Kidney (tissue), 13 donors: ENCODE measurements at regions not wholly inside any gene's neighbourhood (a gene's known extent, or its start where the extent isn't known, plus 50 kb on each side); places are given as distances from the start of the nearest gene placed in this dataset.

Experiments
- DNase-seq, 5 donors: peaks; one replicate each; pipeline ENCODE4 v3.0.0-alpha.2; 2013 to 2020
- FAIRE-seq: peaks from 2 replicates; lab custom pipeline; 2012; peaks lifted over from hg19 to GRCh38; lab: Jason Lieb, UNC
- H3K27ac ChIP-seq, 2 donors: one replicate each; pipeline ENCODE4 v1.7.0; 2013; ENCODE audit warnings: low read depth in 2 of 2, low read length in 2 of 2, inconsistent platforms in 1 of 2
- H3K27me3 ChIP-seq: one replicate; pipeline ENCODE4 v1.7.1; 2013; ENCODE audit warnings: low read length, inconsistent platforms; ENCODE audit not compliant: control insufficient read depth, insufficient read depth
- H3K36me3 ChIP-seq, 3 donors: one replicate each; pipeline versions ENCODE4 v1.7.0 to v1.7.1; 2013; ENCODE audit warnings: low read length in 3 of 3, control low read depth in 1 of 3, inconsistent platforms in 1 of 3; ENCODE audit not compliant: insufficient read depth in 3 of 3, control insufficient read depth in 2 of 3
- H3K4me1 ChIP-seq, 3 donors: one replicate each; pipeline versions ENCODE4 v1.7.0 to v1.7.1; 2013; ENCODE audit warnings: low read length in 3 of 3, inconsistent platforms in 1 of 3, low read depth in 1 of 3; ENCODE audit not compliant: control insufficient read depth in 2 of 3, insufficient read depth in 2 of 3
- H3K4me3 ChIP-seq, 3 donors: one replicate each; pipeline versions ENCODE4 v1.7.0 to v1.8.1; 2013; ENCODE audit warnings: low read length in 3 of 3, control low read depth in 1 of 3, inconsistent platforms in 1 of 3
- H3K9ac ChIP-seq, 3 donors: one replicate each; pipeline versions ENCODE4 v1.7.0 to v1.7.1; 2013; ENCODE audit warnings: low read length in 3 of 3, control low read depth in 1 of 3, inconsistent platforms in 1 of 3
- H3K9me3 ChIP-seq, 3 donors: one replicate each; pipeline versions ENCODE4 v1.7.0 to v1.7.1; 2013; ENCODE audit warnings: low read length in 3 of 3, control low read depth in 1 of 3, inconsistent platforms in 1 of 3; ENCODE audit not compliant: control insufficient read depth in 2 of 3, insufficient read depth in 1 of 3
- CTCF ChIP-seq: IDR thresholded peaks from 3 replicates; pipeline ENCODE4 v1.5.1; 2012; ENCODE audit warnings: mild to moderate bottlenecking, moderate library complexity, borderline replicate concordance; ENCODE audit not compliant: insufficient read depth; ENCODE audit errors: extremely low read depth
- intact Hi-C: fragments of 100-400 bp; cut with DNase I; formaldehyde crosslinking; loops from one replicate; pipeline ENCODE4 v1.11.1; 2022
- donor health status: control.
- donor health status: control.
- donor health status: control.
- donor health status: control.
- donor health status: control.
- donor health status: DM: yes; HTN: yes; CAD: no.
- donor health status: Normal renal cell carcinoma (clear cell type).

GRCh38 chr10:47206449-47207280, 93.3 kb upstream of the GDF10 start:
- Histone ChIP-seq H3K36me3 (no peaks in the 10 kb centered on the region), H3K4me1 (no peaks in the 10 kb centered on the region), H3K9me3 (no peaks in the 10 kb centered on the region), H3K27ac (no peak overlapping the region), H3K9ac (no peak overlapping the region), H3K4me3 (no peak overlapping the region), H3K27me3 (no peaks in the 10 kb centered on the region)
- TF ChIP-seq CTCF, result no peak
- DNase-seq (no peak), FAIRE-seq (no peak)
- intact Hi-C loops, result no loop called here

- H3K9me3 ChIP-seq, result no peaks in the 10 kb centered on the region
- TF ChIP-seq CTCF, result no peak
- peak in 2 of 5 donors; percentile 16 to 29 for DNase-seq
- H3K27me3 ChIP-seq, result no peaks in the 10 kb centered on the region
- H3K27ac ChIP-seq, result no peak overlapping the region
- H3K9ac ChIP-seq, result no peak overlapping the region
- intact Hi-C loops, result no loop called here
- no peak overlapping the region for H3K4me3 ChIP-seq
- H3K4me1 ChIP-seq, result no peaks in the 10 kb centered on the region
- FAIRE-seq, result no peak
- H3K36me3 ChIP-seq, result no peaks in the 10 kb centered on the region
Measured at GRCh38 chr10:47207281-47207615, 92.7 kb upstream of the GDF10 start.

- Histone ChIP-seq H3K27me3 (no peaks in the 10 kb centered on the region), H3K27ac (no peak overlapping the region), H3K4me1 (no peaks in the 10 kb centered on the region), H3K36me3 (no peaks in the 10 kb centered on the region), H3K9me3 (peaks cover 0 to 5% (median 0%) of the 10 kb centered on the region in 3 donors), H3K4me3 (no peak overlapping the region), H3K9ac (no peak overlapping the region)
- DNase-seq, result no peak
- TF ChIP-seq CTCF, result no peak
- intact Hi-C loops, result no loop called here
- no peak for FAIRE-seq
Measured at GRCh38 chr10:47207894-47208469, 92.0 kb upstream of the GDF10 start.
